T-helper 1 cell treated with Interleukin-12 subunit alpha and Interleukin-12 subunit beta and Interleukin-4 antibody, amounts not matched to agents 30 μg/mL and 1 μg/mL, for 36 hours (primary cell): ENCODE measurements at regions not wholly inside any gene's neighbourhood (a gene's known extent, or its start where the extent isn't known, plus 50 kb on each side); places are given as distances from the start of the nearest gene placed in this dataset.

Experiments
- H3K27ac Mint-ChIP-seq: one replicate; pipeline ENCODE4 v1.8.0; 2021; ENCODE audit warnings: mild to moderate bottlenecking, mixed read lengths
- H3K27me3 Mint-ChIP-seq: one replicate; pipeline ENCODE4 v1.8.0; 2021; ENCODE audit warnings: low read depth, mixed read lengths
- H3K36me3 Mint-ChIP-seq: one replicate; pipeline ENCODE4 v1.8.0; 2021; ENCODE audit warnings: low read depth, mixed read lengths
- H3K4me1 Mint-ChIP-seq: one replicate; pipeline ENCODE4 v1.8.0; 2021; ENCODE audit warnings: low read depth, mixed read lengths
- H3K4me3 Mint-ChIP-seq: one replicate; pipeline ENCODE4 v1.8.0; 2021; ENCODE audit warnings: mild to moderate bottlenecking, moderate library complexity, mixed read lengths
- H3K9me3 Mint-ChIP-seq: one replicate; pipeline ENCODE4 v1.8.0; 2021; ENCODE audit warnings: mixed read lengths

GRCh38 chr16:86786338-86786737 lies 208.0 kb downstream of the FOXL1 start:
- Mint-ChIP-seq H3K27ac (no peak overlapping the region), H3K27me3 (no peaks in the 10 kb centered on the region), H3K9me3 (no peaks in the 10 kb centered on the region), H3K36me3 (no peaks in the 10 kb centered on the region), H3K4me3 (no peak overlapping the region), H3K4me1 (no peaks in the 10 kb centered on the region)

- Mint-ChIP-seq H3K27ac (no peak overlapping the region), H3K4me3 (no peak overlapping the region), H3K9me3 (no peaks in the 10 kb centered on the region), H3K36me3 (no peaks in the 10 kb centered on the region), H3K27me3 (no peaks in the 10 kb centered on the region), H3K4me1 (no peaks in the 10 kb centered on the region)
Measured at GRCh38 chr16:86786994-86787393, 208.6 kb downstream of the FOXL1 start.

- H3K27me3 Mint-ChIP-seq = no peaks in the 10 kb centered on the region
- no peak overlapping the region for H3K4me3 Mint-ChIP-seq
- H3K4me1 Mint-ChIP-seq = no peaks in the 10 kb centered on the region
- H3K27ac Mint-ChIP-seq = no peak overlapping the region
- H3K36me3 Mint-ChIP-seq = no peaks in the 10 kb centered on the region
- no peaks in the 10 kb centered on the region for H3K9me3 Mint-ChIP-seq
Measured at GRCh38 chr16:86787538-86787937, 209.2 kb downstream of the FOXL1 start.

DNA sequence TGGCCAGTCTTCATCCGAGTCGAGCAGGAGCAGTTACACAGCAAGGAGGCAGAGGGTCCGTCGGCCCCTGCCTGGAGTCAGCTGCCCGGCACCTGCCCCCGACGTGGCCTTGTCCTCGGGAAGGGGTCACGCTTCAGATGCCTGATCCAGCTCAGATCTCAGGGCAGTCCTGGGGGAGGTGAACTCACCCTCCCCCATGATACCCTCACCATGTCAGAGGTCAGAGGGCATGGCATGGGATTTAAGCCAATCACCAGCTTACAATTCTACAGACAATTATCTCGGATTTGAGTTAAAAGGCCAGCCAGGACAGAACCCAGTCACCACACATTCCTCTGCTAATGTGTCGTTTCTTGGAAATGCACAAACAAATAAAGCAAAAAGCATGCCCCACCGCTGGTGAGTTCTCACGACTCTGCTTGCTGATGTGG lies 211.3 kb downstream of the FOXL1 start:
- Mint-ChIP-seq H3K27me3 (no peaks in the 10 kb centered on the region), H3K27ac (no peak overlapping the region), H3K4me1 (no peaks in the 10 kb centered on the region), H3K36me3 (no peaks in the 10 kb centered on the region), H3K4me3 (no peak overlapping the region), H3K9me3 (no peaks in the 10 kb centered on the region)

DNA sequence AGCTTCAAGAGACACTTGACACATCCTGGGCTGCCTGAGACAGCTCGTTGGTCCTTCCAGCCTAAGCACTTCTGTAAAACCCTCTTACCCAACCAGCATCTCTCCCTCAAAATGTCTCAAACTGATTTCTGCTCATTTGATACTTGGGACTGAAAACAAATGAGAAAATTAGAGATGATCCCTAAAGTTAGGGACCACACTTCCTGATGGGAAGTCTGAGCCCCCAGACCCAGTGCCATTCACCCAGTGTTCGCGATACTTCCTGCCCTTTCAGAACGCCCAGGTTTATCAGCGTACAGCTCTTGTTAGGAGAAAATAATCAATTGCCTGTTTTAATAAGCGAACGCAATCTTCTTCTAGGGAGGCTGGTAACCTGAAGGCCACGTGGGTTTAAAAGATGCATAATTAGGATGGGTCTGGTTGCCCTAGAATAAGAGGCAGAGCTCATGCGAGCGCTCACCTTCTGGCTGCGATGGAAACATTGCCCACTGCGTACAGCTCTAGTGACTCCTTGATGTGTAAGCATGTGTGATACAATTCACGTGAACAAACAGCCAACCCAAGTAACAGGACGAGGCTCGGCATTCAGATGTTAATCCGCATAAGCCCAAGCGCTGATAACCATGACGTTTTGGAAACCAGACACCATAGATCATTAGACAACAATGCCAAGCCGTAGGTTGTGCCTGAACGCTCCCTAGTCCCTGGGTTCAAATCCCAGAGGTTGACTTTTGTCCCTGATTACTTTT lies 213.1 kb downstream of the FOXL1 start:
- H3K4me3 Mint-ChIP-seq = no peak overlapping the region
- no peaks in the 10 kb centered on the region for H3K27me3 Mint-ChIP-seq

DNA sequence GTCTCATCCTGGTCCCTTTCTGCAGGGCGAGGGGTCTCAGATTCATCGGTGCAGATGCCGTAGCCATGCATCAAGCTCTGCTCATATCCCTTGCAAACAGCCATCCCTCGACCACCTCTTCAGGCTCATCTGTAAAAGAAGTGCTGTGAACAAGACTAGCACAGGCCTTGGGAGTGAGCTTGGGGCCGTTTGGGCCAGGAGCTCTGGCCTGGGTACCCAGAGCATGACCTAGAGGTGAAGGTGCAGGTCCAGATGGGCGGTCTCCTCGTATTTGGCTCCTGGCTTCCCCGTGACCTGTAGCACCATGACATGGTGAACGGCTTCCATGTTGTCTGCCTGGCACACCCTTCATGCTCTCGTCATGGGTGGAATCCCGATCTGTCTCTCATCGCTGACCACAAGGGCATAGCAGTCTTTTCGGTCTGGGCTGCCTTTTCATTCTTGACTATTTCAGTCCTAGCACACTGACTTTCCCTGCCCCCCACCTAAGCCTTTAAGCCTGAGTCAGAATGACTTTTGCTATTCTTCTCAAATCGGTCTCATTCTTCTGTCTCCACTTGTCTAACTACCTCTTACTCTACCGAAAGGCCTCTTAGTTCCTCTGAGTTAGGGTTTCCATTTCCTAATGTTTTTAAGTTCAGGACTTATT lies 216.0 kb downstream of the FOXL1 start:
- Mint-ChIP-seq H3K27me3 (peaks cover under 1% of the 10 kb centered on the region), H3K4me3 (no peak overlapping the region), H3K27ac (no peak overlapping the region), H3K9me3 (no peaks in the 10 kb centered on the region), H3K4me1 (no peaks in the 10 kb centered on the region), H3K36me3 (no peaks in the 10 kb centered on the region)

More for the DNA sequence above, 213.1 kb downstream of the FOXL1 start:
- no peaks in the 10 kb centered on the region for H3K4me1 Mint-ChIP-seq
- H3K27ac Mint-ChIP-seq = no peak overlapping the region
- no peaks in the 10 kb centered on the region for H3K36me3 Mint-ChIP-seq
- H3K9me3 Mint-ChIP-seq = no peaks in the 10 kb centered on the region

DNA sequence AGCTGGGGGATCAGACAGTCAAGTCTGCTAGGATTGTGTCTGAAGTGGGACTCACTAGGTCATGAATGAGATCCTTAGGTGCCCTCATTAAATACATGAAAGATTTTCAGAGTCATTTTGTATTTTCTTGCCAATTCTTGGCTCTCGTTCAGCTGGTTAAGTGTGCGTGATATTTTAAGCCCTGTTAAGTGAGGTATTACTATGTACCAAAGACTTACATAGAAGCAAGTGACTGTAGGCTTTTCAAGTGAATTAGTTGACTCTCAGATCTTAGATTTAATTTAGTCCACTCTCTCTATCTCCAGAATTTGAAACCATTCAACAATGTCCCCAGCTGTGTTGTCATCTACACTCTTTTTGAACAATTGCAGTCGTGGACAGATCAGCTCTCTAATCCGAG lies 219.4 kb downstream of the FOXL1 start:
- peaks cover 8% of the 10 kb centered on the region for H3K27me3 Mint-ChIP-seq
- no peaks in the 10 kb centered on the region for H3K4me1 Mint-ChIP-seq
- H3K36me3 Mint-ChIP-seq = no peaks in the 10 kb centered on the region
- no peak overlapping the region for H3K27ac Mint-ChIP-seq
- no peak overlapping the region for H3K4me3 Mint-ChIP-seq
- H3K9me3 Mint-ChIP-seq = no peaks in the 10 kb centered on the region

DNA sequence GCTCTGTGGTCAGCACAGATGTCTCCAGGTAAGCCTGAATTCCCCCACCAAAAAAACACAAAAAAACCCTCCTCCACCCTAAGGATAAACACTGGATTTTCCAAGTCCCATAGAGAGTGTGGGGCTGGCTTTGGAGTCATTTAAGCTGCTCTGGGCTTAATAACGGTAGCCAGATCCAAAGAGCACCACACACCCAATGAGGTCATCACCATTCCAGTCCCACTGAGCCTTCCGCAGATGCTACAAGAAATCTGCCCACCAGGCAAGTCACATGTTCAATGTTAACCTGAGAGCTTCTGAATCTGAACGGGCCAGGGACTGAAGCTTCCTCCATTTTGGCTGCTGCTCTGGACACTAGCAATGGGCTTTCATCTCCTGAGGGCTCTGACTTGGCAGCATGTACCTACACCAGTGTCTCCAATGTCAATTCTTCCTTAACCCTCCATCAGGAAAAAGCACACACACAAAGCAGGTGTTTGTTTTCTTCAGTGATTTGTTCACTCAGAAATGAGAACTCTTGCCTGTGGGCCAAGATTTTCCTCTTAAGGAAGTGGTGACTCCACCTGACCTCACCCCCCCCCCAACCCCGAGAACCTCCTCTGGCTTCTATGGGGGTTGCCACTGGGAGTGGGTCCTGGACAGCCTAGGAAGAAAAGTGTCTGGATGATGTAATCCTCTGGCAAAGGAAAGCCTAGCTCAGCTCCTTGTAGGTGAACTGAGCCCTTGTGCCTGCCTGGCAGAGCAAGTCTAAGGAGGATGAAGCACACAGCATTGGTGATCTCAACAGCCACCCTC lies 220.1 kb downstream of the FOXL1 start:
- Mint-ChIP-seq H3K36me3 (no peaks in the 10 kb centered on the region), H3K27ac (no peak overlapping the region), H3K4me3 (no peak overlapping the region), H3K9me3 (no peaks in the 10 kb centered on the region), H3K27me3 (peaks cover 8% of the 10 kb centered on the region), H3K4me1 (no peaks in the 10 kb centered on the region)

- Mint-ChIP-seq H3K4me3 (no peak overlapping the region), H3K9me3 (no peaks in the 10 kb centered on the region), H3K27ac (no peak overlapping the region), H3K4me1 (no peaks in the 10 kb centered on the region), H3K27me3 (peaks cover 8% of the 10 kb centered on the region), H3K36me3 (no peaks in the 10 kb centered on the region)
Measured at GRCh38 chr16:86799367-86799766, 221.0 kb downstream of the FOXL1 start.

DNA sequence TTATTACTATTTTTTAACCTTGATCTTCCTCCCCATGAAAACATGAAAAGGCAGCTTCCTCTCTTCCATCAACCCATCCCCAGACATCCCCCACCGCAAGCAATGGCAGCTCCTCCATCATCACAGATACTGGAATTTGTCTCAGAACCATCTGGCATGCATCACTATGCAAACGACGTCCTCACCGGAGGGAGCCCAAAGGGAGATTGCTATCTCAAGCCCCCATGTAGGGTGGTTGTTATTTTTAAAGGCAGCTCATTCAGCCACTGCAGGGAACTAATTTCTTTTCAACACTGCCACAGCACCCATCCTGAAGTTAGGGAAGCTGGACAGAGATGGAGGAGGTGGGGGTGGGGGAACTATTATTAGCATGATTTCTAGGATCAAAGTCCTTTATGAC lies 222.5 kb downstream of the FOXL1 start:
- Mint-ChIP-seq H3K27ac (no peak overlapping the region), H3K4me1 (no peaks in the 10 kb centered on the region), H3K36me3 (no peaks in the 10 kb centered on the region), H3K9me3 (no peaks in the 10 kb centered on the region), H3K4me3 (no peak overlapping the region), H3K27me3 (peaks cover 8% of the 10 kb centered on the region)

- no peaks in the 10 kb centered on the region for H3K9me3 Mint-ChIP-seq
Measured at GRCh38 chr16:86802013-86802412, 223.7 kb downstream of the FOXL1 start.

DNA sequence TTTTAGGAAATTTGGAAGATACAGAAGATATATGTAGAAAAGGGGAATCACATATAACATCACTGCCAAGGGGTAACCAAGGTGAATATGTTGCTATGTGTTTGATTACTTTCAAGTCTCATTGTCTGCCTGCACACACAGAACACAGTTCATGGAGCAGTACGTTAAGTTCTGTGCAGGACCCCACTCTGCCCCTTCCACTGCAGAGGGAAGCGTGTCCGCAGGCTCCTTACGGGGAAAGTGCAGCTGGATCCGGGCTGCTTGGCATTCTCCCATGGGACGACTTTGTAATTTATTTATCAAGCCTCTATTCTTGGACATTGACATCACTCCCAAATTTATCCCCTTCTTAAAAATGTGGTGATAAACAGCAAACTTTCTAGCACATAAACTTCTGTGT lies 226.8 kb downstream of the FOXL1 start:
- H3K36me3 Mint-ChIP-seq = no peaks in the 10 kb centered on the region
- H3K27me3 Mint-ChIP-seq = peaks cover 4% of the 10 kb centered on the region
- H3K9me3 Mint-ChIP-seq = no peaks in the 10 kb centered on the region

More at GRCh38 chr16:86802013-86802412, 223.7 kb downstream of the FOXL1 start:
- Mint-ChIP-seq H3K4me3 (no peak overlapping the region), H3K4me1 (no peaks in the 10 kb centered on the region), H3K27me3 (peaks cover 8% of the 10 kb centered on the region), H3K27ac (no peak overlapping the region), H3K36me3 (no peaks in the 10 kb centered on the region)

DNA sequence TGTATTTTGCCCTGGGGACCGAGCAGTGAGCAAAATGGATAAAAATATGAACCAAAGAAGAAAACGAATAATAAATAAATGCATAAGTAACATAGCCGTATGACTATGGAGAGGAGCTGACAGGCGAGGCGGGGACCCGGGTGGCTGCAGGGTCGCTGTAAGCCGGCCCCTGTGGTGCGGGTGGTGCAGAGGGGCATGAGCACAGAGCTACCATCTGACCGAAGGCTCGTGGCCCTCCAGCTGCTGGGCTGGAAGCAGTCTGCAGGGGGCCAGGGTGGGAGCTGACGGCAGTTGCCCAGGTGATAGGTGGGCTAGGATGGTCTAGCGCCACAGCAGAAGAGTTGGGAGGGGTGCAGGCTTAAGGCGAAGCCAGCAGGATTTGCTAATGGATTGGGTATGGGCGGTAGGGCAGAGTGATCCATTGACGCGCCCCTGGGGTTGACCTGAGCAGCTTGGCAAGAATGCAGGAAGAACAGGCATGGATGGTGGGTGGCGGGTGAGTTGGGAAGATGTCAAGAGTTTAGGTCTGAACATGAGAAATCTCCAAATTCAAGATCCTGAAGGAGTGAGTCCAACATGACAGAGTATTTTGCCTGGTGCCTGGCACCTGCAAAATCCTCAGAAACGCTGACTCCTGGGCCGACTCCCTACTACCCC lies 228.0 kb downstream of the FOXL1 start:
- peaks cover under 1% of the 10 kb centered on the region for H3K27me3 Mint-ChIP-seq
- no peaks in the 10 kb centered on the region for H3K36me3 Mint-ChIP-seq
- no peak overlapping the region for H3K4me3 Mint-ChIP-seq
- H3K4me1 Mint-ChIP-seq = no peaks in the 10 kb centered on the region
- H3K9me3 Mint-ChIP-seq = no peaks in the 10 kb centered on the region
- no peak overlapping the region for H3K27ac Mint-ChIP-seq

More for the DNA sequence above, 226.8 kb downstream of the FOXL1 start:
- no peak overlapping the region for H3K4me3 Mint-ChIP-seq
- no peaks in the 10 kb centered on the region for H3K4me1 Mint-ChIP-seq
- no peak overlapping the region for H3K27ac Mint-ChIP-seq

DNA sequence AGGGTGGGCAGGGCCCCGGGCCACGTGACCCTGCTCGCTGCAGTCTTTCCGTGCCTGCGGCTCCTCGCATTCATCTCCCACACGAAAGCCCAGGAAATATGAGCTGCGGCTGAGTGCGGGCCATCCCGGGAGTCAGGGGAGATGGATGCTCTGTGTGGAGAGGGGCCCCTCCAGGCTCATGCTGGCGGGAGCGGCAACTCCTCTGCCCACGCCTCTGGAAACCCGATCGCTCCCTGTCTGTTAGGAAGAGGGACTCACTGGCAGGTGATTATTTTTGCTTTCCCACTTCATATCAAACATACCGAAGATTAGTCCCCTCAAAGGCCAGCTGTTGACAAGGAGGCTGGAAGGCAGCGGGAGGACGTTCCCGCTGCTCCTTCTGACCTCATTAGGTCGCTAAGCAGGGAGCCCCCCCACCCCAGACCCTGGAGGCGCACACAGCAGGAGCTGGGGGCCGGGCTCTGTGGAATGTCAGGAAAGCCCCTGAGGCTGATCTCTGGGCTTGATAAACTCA lies 228.5 kb downstream of the FOXL1 start:
- Mint-ChIP-seq H3K4me3 (no peak overlapping the region), H3K27me3 (peaks cover 6% of the 10 kb centered on the region), H3K27ac (no peak overlapping the region), H3K36me3 (no peaks in the 10 kb centered on the region), H3K4me1 (no peaks in the 10 kb centered on the region), H3K9me3 (no peaks in the 10 kb centered on the region)
